SU-DHL-6 (cell line): ENCODE measurements at regions not wholly inside any gene's neighbourhood (a gene's known extent, or its start where the extent isn't known, plus 50 kb on each side); places are given as distances from the start of the nearest gene placed in this dataset.

ENCODE experiments used
- H2AFZ ChIP-seq: fragments of 200-600 bp; sonication (generic); 2 replicates; pipeline ENCODE4 v1.6.1; 2014; ENCODE audit warnings: low read depth, mild to moderate bottlenecking, moderate library complexity, mixed read lengths, antibody characterized with exemption, low read length; ENCODE audit not compliant: severe bottlenecking
- H3F3A ChIP-seq: fragments of 200-600 bp; shearing (Covaris generic); 2 replicates; pipeline ENCODE4 v1.6.0; 2016; ENCODE audit warnings: antibody characterized with exemption, mild to moderate bottlenecking; ENCODE audit not compliant: insufficient read depth
- H3K27ac ChIP-seq: fragments of 200-600 bp; sonication (generic); 2 replicates; pipeline ENCODE4 v1.5.1; 2016; ENCODE audit warnings: low read depth, mild to moderate bottlenecking, low read length, moderate library complexity, mixed read lengths
- H3K27me3 ChIP-seq: fragments of 200-600 bp; sonication (generic), shearing (Covaris generic); 2 replicates; pipeline ENCODE4 v1.6.0; 2014; ENCODE audit warnings: mild to moderate bottlenecking, low read length
- H3K36me3 ChIP-seq: fragments of 200-600 bp; sonication (generic); 2 replicates; pipeline ENCODE4 v1.6.1; 2014; ENCODE audit warnings: mild to moderate bottlenecking, low read length, mixed read lengths
- H3K4me2 ChIP-seq: fragments of 300-600, 200-600 bp; shearing (Covaris generic), sonication (generic); 2 replicates; pipeline ENCODE4 v1.6.0; 2014; ENCODE audit warnings: low read length, low read depth, mild to moderate bottlenecking; ENCODE audit not compliant: poor library complexity, severe bottlenecking
- H3K4me3 ChIP-seq: fragments of 200-600 bp; sonication (generic); 2 replicates; pipeline ENCODE4 v1.5.1; 2014; ENCODE audit warnings: antibody characterized with exemption, low read length, mild to moderate bottlenecking, mixed read lengths; ENCODE audit not compliant: insufficient read depth, poor library complexity, severe bottlenecking
- H3K79me2 ChIP-seq: fragments of 200-600 bp; sonication (generic); 2 replicates; pipeline ENCODE4 v1.6.1; 2014; ENCODE audit warnings: mild to moderate bottlenecking, low read length, moderate library complexity; ENCODE audit not compliant: insufficient read depth
- H3K9ac ChIP-seq: fragments of 200-600 bp; sonication (generic); 2 replicates; pipeline ENCODE4 v1.7.0; 2014; ENCODE audit warnings: mild to moderate bottlenecking, low read length
- H3K9me2 ChIP-seq: fragments of 200-600 bp; sonication (generic); replicated peaks from 2 replicates; pipeline ENCODE4 v1.6.1; 2014; ENCODE audit warnings: low read length; ENCODE audit not compliant: insufficient read depth
- H3K9me3 ChIP-seq: fragments of 200-600 bp; sonication (generic); 2 replicates; pipeline ENCODE4 v1.6.1; 2014; ENCODE audit warnings: low read length, mixed read lengths; ENCODE audit not compliant: insufficient read depth
- H4K20me1 ChIP-seq: fragments of 200-600 bp; sonication (generic); 2 replicates; pipeline ENCODE4 v1.6.1; 2014; ENCODE audit warnings: low read depth, mild to moderate bottlenecking, antibody characterized with exemption, low read length, moderate library complexity, mixed read lengths
- CTCF ChIP-seq: fragments of 200-600 bp; sonication (generic); IDR thresholded peaks from one replicate; pipeline ENCODE4 v1.5.1; 2017; ENCODE audit warnings: antibody characterized with exemption, mild to moderate bottlenecking, low read length, moderate library complexity; ENCODE audit not compliant: insufficient read depth, poor library complexity, severe bottlenecking
- EZH2phosphoT487 ChIP-seq: fragments of 200-600 bp; sonication (generic), shearing (Covaris generic); conservative IDR thresholded peaks from 2 replicates; pipeline ENCODE4 v1.6.1; 2018; ENCODE audit warnings: mild to moderate bottlenecking, antibody characterized with exemption, low read length, moderate library complexity, mixed read lengths

GRCh38 chr14:29419736-29420135, 507.9 kb downstream of the PRKD1 start:
- no peaks in the 10 kb centered on the region for H3K9me2 ChIP-seq
- H2AFZ ChIP-seq: no peak overlapping the region
- H3F3A ChIP-seq: no peaks in the 10 kb centered on the region
- no peaks in the 10 kb centered on the region for H3K27me3 ChIP-seq
- H3K36me3 ChIP-seq: no peaks in the 10 kb centered on the region
- H3K27ac ChIP-seq: no peak overlapping the region
- H3K4me2 ChIP-seq: no peak overlapping the region
- H3K9me3 ChIP-seq: no peaks in the 10 kb centered on the region
- H3K79me2 ChIP-seq: no peaks in the 10 kb centered on the region
- no peak overlapping the region for H3K4me3 ChIP-seq
- TF ChIP-seq CTCF (no peak), EZH2phosphoT487 (no peak)
- no peak overlapping the region for H3K9ac ChIP-seq
- H4K20me1 ChIP-seq: no peaks in the 10 kb centered on the region

DNA sequence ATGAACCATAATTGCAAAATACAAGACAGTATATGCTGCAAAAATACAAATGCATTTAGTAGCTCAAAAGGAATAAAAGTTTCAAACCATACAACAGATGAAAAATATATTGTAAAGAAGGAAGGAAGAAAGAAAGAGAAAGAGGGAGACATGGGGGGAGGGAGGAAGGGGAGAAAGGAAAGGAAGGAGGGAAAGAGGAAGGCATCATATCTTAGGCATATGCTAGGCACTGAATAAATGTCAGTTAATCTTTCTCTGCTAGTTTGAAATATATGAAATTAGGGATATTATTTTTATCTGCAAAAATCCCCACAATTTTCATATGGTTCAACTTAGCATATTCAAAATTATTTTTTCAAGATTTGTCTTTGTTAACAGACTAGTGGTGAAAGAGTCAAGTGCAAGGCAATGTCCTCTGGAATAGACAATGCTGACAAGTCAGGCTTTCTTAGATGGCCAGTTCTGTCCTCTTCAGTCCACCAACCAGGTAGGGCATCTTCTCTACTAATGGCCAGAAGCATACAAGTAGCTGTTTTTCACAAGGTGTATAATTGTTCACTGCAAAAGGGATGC, 506.4 kb downstream of the PRKD1 start:
- TF ChIP-seq CTCF (no peak), EZH2phosphoT487 (no peak)
- Histone ChIP-seq H2AFZ (no peak overlapping the region), H3K9me3 (no peaks in the 10 kb centered on the region), H3K27me3 (no peaks in the 10 kb centered on the region), H3K4me3 (no peak overlapping the region), H3F3A (no peaks in the 10 kb centered on the region), H3K9ac (no peak overlapping the region), H3K9me2 (no peaks in the 10 kb centered on the region), H3K27ac (no peak overlapping the region), H3K36me3 (no peaks in the 10 kb centered on the region), H3K79me2 (no peaks in the 10 kb centered on the region), H3K4me2 (no peak overlapping the region), H4K20me1 (no peaks in the 10 kb centered on the region)

- H3F3A ChIP-seq: no peaks in the 10 kb centered on the region
- TF ChIP-seq EZH2phosphoT487 (no peak), CTCF (no peak)
- no peak overlapping the region for H3K4me3 ChIP-seq
- H3K9ac ChIP-seq: no peak overlapping the region
- no peaks in the 10 kb centered on the region for H4K20me1 ChIP-seq
- H3K9me3 ChIP-seq: no peaks in the 10 kb centered on the region
- H3K9me2 ChIP-seq: no peaks in the 10 kb centered on the region
- H3K27me3 ChIP-seq: no peaks in the 10 kb centered on the region
- no peaks in the 10 kb centered on the region for H3K79me2 ChIP-seq
- no peak overlapping the region for H3K4me2 ChIP-seq
- no peak overlapping the region for H2AFZ ChIP-seq
- H3K27ac ChIP-seq: no peak overlapping the region
- H3K36me3 ChIP-seq: no peaks in the 10 kb centered on the region
Measured at GRCh38 chr14:29425705-29426482, 501.8 kb downstream of the PRKD1 start.
